ENCODE measurements at regions not wholly inside any gene's neighbourhood (a gene's known extent, or its start where the extent isn't known, plus 50 kb on each side); places are given as distances from the start of the nearest gene placed in this dataset.

- no peak overlapping the region for H3K4me3 ChIP-seq (ENCODE audit: control insufficient read depth, low read depth, low read length)
- DNase-seq (ENCODE audit: low read depth): no peak
- TF ChIP-seq CTCF (conservative IDR thresholded peaks at IDR 0.05; ENCODE audit: control insufficient read depth, insufficient read depth, low read depth, low read length): no peak
Measured at GRCh38 chr1:244106837-244107493, 55.9 kb downstream of the ZBTB18 start.

- DNase-seq (ENCODE audit: low read depth): no peak
- H3K4me3 ChIP-seq (ENCODE audit: control insufficient read depth, low read depth, low read length): no peak overlapping the region
- TF ChIP-seq CTCF (conservative IDR thresholded peaks at IDR 0.05; ENCODE audit: control insufficient read depth, insufficient read depth, low read depth, low read length): no peak
Measured at GRCh38 chr1:244111027-244111426, 59.9 kb downstream of the ZBTB18 start.

GRCh38 chr1:244112041-244112440, 61.0 kb downstream of the ZBTB18 start:
- H3K4me3 ChIP-seq (ENCODE audit: control insufficient read depth, low read depth, low read length): no peak overlapping the region
- TF ChIP-seq CTCF (conservative IDR thresholded peaks at IDR 0.05; ENCODE audit: control insufficient read depth, insufficient read depth, low read depth, low read length): no peak

GRCh38 chr1:244112636-244113035, 61.6 kb downstream of the ZBTB18 start:
- no peak for TF ChIP-seq CTCF (conservative IDR thresholded peaks at IDR 0.05; ENCODE audit: control insufficient read depth, insufficient read depth, low read depth, low read length)
- H3K4me3 ChIP-seq (ENCODE audit: control insufficient read depth, low read depth, low read length): no peak overlapping the region
- DNase-seq (ENCODE audit: low read depth): peak; percentile 14

More at GRCh38 chr1:244112041-244112440, 61.0 kb downstream of the ZBTB18 start:
- no peak for DNase-seq (ENCODE audit: low read depth)

GRCh38 chr1:244113532-244114320, 62.6 kb downstream of the ZBTB18 start:
- no peak overlapping the region for H3K4me3 ChIP-seq (ENCODE audit: control insufficient read depth, low read depth, low read length)
- no peak for DNase-seq (ENCODE audit: low read depth)
- TF ChIP-seq CTCF (conservative IDR thresholded peaks at IDR 0.05; ENCODE audit: control insufficient read depth, insufficient read depth, low read depth, low read length): no peak

- no peak overlapping the region for H3K4me3 ChIP-seq (ENCODE audit: control insufficient read depth, low read depth, low read length)
Measured at GRCh38 chr1:244114892-244115291, 63.8 kb downstream of the ZBTB18 start.

More at GRCh38 chr1:244114892-244115291, 63.8 kb downstream of the ZBTB18 start:
- DNase-seq (ENCODE audit: low read depth): no peak
- TF ChIP-seq CTCF (conservative IDR thresholded peaks at IDR 0.05; ENCODE audit: control insufficient read depth, insufficient read depth, low read depth, low read length): no peak

Data from fibroblast of mammary gland (primary cell).